Panc1 (cell line): ENCODE measurements at regions not wholly inside any gene's neighbourhood (a gene's known extent, or its start where the extent isn't known, plus 50 kb on each side); places are given as distances from the start of the nearest gene placed in this dataset.

Experiments
- ATAC-seq: fragments of 200-7000 bp; cut with Tn5 transposase; 2 replicates; pipeline ENCODE4 v1.9.1; 2020; ENCODE audit warnings: mild to moderate bottlenecking, moderate library complexity
- BruUV-seq: library from RNA; stranded (reverse); fragments of 400-500 nt; replicated peaks from 2 replicates; lab custom pipeline; 2021; lab: Mats Ljungman, UMichigan
- CTCF ChIA-PET: fragments of 300-600 bp; sonication (Branson Sonifier 250); formaldehyde crosslinking; loops from one replicate; lab custom pipeline; 2022; ENCODE audit warnings: antibody characterized with exemption; lab: Charles Lee
- POLR2A ChIA-PET: fragments of 300-600 bp; sonication (Branson Sonifier 250); formaldehyde crosslinking; loops from one replicate; lab custom pipeline; 2022; ENCODE audit warnings: antibody characterized with exemption; lab: Charles Lee
- DNase-seq: peaks from one replicate; pipeline ENCODE4 v3.0.0-alpha.2; 2010; ENCODE audit warnings: low read depth, low spot score
- H3K27ac ChIP-seq: 2 replicates; pipeline ENCODE4 v1.5.1; 2011; ENCODE audit warnings: mild to moderate bottlenecking, low read length, inconsistent platforms
- H3K27me3 ChIP-seq: fragments of 200-500 bp; sonication (Bioruptor generic); 2 replicates; pipeline ENCODE4 v1.6.0; 2014; ENCODE audit warnings: low read length, inconsistent platforms; ENCODE audit not compliant: control insufficient read depth, insufficient read depth
- H3K36me3 ChIP-seq: fragments of 200-500 bp; sonication (Bioruptor generic); 2 replicates; pipeline ENCODE4 v1.5.1; 2014; ENCODE audit warnings: inconsistent platforms, mild to moderate bottlenecking, low read length, moderate library complexity; ENCODE audit not compliant: control insufficient read depth, insufficient read depth
- H3K4me1 ChIP-seq: 2 replicates; pipeline ENCODE4 v1.5.1; 2011; ENCODE audit warnings: inconsistent platforms, mild to moderate bottlenecking, low read length, moderate library complexity; ENCODE audit not compliant: control insufficient read depth, insufficient read depth
- H3K4me3 ChIP-seq, 2 experiments: 2 replicates each; pipeline ENCODE4 v1.5.1; 2011 to 2012; ENCODE audit warnings: low read depth in 2 of 2, low read length in 2 of 2, mild to moderate bottlenecking in 2 of 2, inconsistent platforms in 1 of 2, moderate library complexity in 1 of 2
- H3K9me3 ChIP-seq: fragments of 200-500 bp; sonication (Bioruptor generic); 2 replicates; pipeline ENCODE4 v1.5.1; 2014; ENCODE audit warnings: low read depth, mild to moderate bottlenecking, inconsistent platforms, low read length, moderate library complexity; ENCODE audit not compliant: control insufficient read depth, insufficient read depth
- POLR2AphosphoS5 ChIP-seq: IDR thresholded peaks from 2 replicates; pipeline ENCODE4 v1.6.1; 2012; ENCODE audit warnings: mild to moderate bottlenecking, low read depth, low read length, moderate library complexity
- SIN3A ChIP-seq: IDR thresholded peaks from 2 replicates; pipeline ENCODE4 v1.6.1; 2012; ENCODE audit warnings: low read depth, mild to moderate bottlenecking, low read length, moderate library complexity, borderline replicate concordance; ENCODE audit not compliant: insufficient read depth
- TCF7L2 ChIP-seq: IDR thresholded peaks from 2 replicates; pipeline ENCODE4 v1.6.1; 2011; ENCODE audit warnings: mild to moderate bottlenecking, low read depth, low read length, inconsistent platforms
- in situ Hi-C: cut with HindIII; loops from 2 replicates; pipeline ENCODE4 v1.10.0; 2016; ENCODE audit warnings: low sequenced_read_pairs, low pct_unique_long_range_greater_than_20kb
- intact Hi-C: fragments of 100-400 bp; cut with micrococcal nuclease; formaldehyde crosslinking; loops from one replicate; pipeline ENCODE4 v1.10.0; 2022; ENCODE audit not compliant: unreplicated experiment
- TF ChIP-seq, protein P1 (sequence below): fragments of 450-650 bp; IDR thresholded peaks from 2 replicates; pipeline ENCODE4 v1.5.1; 2017; ENCODE audit warnings: mild to moderate bottlenecking
- TF ChIP-seq, protein P2 (sequence below), 2 experiments: IDR thresholded peaks; 2 replicates each; pipeline ENCODE4 v1.6.1; 2011 to 2012; ENCODE audit warnings: low read depth in 2 of 2, control low read depth in 1 of 2, low read length in 1 of 2, mild to moderate bottlenecking in 1 of 2, moderate library complexity in 1 of 2; ENCODE audit not compliant: insufficient read depth in 1 of 2

DNA sequence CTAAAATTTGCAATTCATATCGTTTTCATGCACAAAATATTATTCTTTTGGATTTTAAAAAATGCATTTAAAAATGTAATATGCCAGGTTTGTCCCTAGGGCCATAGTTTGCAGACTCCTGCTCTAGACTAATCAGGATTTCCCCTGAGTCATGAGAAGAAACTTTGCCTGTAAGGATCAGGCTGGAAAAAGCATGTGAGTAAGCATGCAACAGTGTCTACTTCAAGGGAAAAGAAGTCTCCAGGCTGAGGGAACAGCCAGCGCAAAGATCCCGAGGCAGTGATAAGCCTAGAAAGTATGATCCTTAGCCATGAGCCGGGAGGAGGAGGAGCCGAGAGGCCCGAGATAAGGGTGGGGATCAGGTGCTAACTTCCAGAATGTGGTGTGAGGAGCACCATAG, 382.8 kb upstream of the CFAP20DC start:
- no peak overlapping the region for H3K27ac ChIP-seq
- no peaks in the 10 kb centered on the region for H3K36me3 ChIP-seq
- TF ChIP-seq, protein P1, sequence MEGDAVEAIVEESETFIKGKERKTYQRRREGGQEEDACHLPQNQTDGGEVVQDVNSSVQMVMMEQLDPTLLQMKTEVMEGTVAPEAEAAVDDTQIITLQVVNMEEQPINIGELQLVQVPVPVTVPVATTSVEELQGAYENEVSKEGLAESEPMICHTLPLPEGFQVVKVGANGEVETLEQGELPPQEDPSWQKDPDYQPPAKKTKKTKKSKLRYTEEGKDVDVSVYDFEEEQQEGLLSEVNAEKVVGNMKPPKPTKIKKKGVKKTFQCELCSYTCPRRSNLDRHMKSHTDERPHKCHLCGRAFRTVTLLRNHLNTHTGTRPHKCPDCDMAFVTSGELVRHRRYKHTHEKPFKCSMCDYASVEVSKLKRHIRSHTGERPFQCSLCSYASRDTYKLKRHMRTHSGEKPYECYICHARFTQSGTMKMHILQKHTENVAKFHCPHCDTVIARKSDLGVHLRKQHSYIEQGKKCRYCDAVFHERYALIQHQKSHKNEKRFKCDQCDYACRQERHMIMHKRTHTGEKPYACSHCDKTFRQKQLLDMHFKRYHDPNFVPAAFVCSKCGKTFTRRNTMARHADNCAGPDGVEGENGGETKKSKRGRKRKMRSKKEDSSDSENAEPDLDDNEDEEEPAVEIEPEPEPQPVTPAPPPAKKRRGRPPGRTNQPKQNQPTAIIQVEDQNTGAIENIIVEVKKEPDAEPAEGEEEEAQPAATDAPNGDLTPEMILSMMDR, result no peak
- TF ChIP-seq, protein P2, sequence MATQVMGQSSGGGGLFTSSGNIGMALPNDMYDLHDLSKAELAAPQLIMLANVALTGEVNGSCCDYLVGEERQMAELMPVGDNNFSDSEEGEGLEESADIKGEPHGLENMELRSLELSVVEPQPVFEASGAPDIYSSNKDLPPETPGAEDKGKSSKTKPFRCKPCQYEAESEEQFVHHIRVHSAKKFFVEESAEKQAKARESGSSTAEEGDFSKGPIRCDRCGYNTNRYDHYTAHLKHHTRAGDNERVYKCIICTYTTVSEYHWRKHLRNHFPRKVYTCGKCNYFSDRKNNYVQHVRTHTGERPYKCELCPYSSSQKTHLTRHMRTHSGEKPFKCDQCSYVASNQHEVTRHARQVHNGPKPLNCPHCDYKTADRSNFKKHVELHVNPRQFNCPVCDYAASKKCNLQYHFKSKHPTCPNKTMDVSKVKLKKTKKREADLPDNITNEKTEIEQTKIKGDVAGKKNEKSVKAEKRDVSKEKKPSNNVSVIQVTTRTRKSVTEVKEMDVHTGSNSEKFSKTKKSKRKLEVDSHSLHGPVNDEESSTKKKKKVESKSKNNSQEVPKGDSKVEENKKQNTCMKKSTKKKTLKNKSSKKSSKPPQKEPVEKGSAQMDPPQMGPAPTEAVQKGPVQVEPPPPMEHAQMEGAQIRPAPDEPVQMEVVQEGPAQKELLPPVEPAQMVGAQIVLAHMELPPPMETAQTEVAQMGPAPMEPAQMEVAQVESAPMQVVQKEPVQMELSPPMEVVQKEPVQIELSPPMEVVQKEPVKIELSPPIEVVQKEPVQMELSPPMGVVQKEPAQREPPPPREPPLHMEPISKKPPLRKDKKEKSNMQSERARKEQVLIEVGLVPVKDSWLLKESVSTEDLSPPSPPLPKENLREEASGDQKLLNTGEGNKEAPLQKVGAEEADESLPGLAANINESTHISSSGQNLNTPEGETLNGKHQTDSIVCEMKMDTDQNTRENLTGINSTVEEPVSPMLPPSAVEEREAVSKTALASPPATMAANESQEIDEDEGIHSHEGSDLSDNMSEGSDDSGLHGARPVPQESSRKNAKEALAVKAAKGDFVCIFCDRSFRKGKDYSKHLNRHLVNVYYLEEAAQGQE (IDR thresholded peaks at IDR 0.05; ENCODE audit: insufficient read depth in 1 of 2, low read depth in 2 of 2, low read length in 1 of 2), result no peak
- no peak for TF ChIP-seq TCF7L2
- no peak for TF ChIP-seq SIN3A
- no peak for TF ChIP-seq POLR2AphosphoS5
- no peaks in the 10 kb centered on the region for H3K9me3 ChIP-seq
- ChIA-PET CTCF (no interaction called here), POLR2A (no interaction called here)
- DNase-seq (no peak), ATAC-seq (no peak)
- no TSS peak for BruUV-seq
- no peaks in the 10 kb centered on the region for H3K4me1 ChIP-seq
- H3K27me3 ChIP-seq, result no peaks in the 10 kb centered on the region
- H3K4me3 ChIP-seq, result no peak overlapping the region
- intact Hi-C loops (no loop called here), in situ Hi-C loops (no loop called here)

DNA sequence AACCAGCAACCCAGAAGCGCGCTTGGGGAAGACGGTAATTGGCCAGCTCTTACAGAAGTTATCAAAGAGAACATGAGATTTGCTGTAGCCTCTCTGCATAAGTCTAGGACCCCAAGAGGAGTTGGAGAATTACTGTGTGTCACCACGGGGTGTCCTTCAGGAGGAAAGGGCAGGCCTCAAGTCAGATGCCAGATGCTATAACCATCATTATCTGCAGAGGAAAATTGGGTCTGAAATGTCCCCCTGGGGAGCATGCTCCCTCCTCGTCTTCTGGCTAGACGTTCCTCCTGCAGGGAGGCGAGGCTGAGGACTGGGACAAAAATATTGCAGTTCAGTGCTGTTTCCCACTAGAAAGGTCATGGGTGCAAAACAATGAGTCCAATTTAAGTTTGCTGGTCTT, 380.5 kb upstream of the CFAP20DC start:
- BruUV-seq, result no TSS peak
- POLR2A ChIA-PET, result no interaction called here
- intact Hi-C loops, result no loop called here

More for the DNA sequence above, 380.5 kb upstream of the CFAP20DC start:
- no peaks in the 10 kb centered on the region for H3K9me3 ChIP-seq
- in situ Hi-C loops, result no loop called here
- TF ChIP-seq, protein P1, result no peak
- TF ChIP-seq, protein P2 (IDR thresholded peaks at IDR 0.05; ENCODE audit: insufficient read depth in 1 of 2, low read depth in 2 of 2, low read length in 1 of 2), result no peak
- TF ChIP-seq POLR2AphosphoS5 (no peak), SIN3A (no peak), TCF7L2 (no peak)
- no peak overlapping the region for H3K27ac ChIP-seq
- ATAC-seq (no peak), DNase-seq (no peak)
- no peaks in the 10 kb centered on the region for H3K27me3 ChIP-seq
- no peaks in the 10 kb centered on the region for H3K4me1 ChIP-seq
- CTCF ChIA-PET, result no interaction called here
- no peak overlapping the region for H3K4me3 ChIP-seq
- no peaks in the 10 kb centered on the region for H3K36me3 ChIP-seq
